ENCODE measurements at regions not wholly inside any gene's neighbourhood (a gene's known extent, or its start where the extent isn't known, plus 50 kb on each side); places are given as distances from the start of the nearest gene placed in this dataset.

DNA sequence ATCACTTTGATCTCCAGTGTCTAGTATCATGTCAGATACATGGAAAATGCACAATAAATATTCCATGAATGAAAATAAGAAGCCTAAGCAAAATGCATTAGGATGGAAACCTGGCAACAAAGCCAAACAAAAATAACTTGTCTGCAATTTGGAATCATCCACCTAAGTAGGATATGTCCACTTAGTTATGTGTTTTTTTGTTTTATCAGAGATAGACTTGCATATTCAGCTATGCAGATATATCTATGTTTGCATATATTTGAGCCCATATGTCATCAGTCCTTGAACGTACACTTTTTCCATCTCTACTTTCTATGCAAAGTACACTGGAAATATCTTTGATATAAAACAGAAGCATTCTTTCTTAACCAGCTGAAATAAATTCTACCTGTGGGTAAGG, 707.1 kb downstream of the EFNA5 start:
- Mint-ChIP-seq H3K36me3 (no peaks in the 10 kb centered on the region), H3K27ac (no peak overlapping the region), H3K27me3 (no peaks in the 10 kb centered on the region), H3K4me1 (no peaks in the 10 kb centered on the region), H3K9me3 (peaks cover 0 to 12% (median 2%) of the 10 kb centered on the region in 9 donors), H3K4me3 (no peak overlapping the region)
- POLR2A ChIA-PET = no interaction called here
- no peak for ATAC-seq
- no peak for DNase-seq

DNA sequence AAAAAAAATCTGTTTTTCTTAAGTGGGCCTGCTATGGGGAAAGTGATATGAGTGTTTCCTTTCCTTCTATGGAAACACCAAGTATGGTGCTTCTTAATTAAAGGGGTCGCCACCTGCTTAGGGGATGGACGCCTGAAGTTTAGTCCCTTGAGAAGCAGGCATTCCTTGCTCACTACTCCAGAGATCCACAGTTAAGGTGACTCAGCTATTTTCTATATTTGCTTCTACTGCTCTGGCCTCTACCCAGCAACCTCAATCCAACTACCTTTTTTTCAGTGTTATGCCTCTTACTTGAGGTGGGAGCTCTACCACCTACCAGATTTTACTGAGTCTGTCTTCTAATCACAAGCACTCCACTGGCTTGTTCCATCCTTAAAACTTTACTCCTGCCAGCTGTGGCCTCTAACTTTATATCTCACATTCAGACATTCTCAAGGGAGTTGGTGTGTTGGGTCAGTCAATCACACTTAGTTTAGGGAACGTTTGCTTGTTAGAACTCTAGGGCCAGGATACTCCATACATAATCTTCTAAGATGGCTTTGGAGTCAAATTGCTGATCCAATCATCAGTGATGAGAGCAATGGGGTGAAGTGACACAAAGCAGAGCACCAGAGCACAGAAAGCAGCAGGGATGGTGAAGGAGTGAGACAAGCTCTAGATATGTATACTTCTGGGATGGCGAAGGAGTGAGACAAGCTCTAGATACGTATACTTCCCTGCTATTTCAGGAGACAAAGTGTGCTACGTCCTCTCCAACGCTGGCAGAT, 708.1 kb downstream of the EFNA5 start:
- Mint-ChIP-seq H3K9me3 (peaks cover 0 to 12% (median 2%) of the 10 kb centered on the region in 9 donors), H3K4me1 (no peaks in the 10 kb centered on the region), H3K27ac (no peak overlapping the region), H3K27me3 (no peaks in the 10 kb centered on the region), H3K4me3 (no peak overlapping the region), H3K36me3 (no peaks in the 10 kb centered on the region)
- POLR2A ChIA-PET = no interaction called here
- ATAC-seq (no peak), DNase-seq (no peak)

DNA sequence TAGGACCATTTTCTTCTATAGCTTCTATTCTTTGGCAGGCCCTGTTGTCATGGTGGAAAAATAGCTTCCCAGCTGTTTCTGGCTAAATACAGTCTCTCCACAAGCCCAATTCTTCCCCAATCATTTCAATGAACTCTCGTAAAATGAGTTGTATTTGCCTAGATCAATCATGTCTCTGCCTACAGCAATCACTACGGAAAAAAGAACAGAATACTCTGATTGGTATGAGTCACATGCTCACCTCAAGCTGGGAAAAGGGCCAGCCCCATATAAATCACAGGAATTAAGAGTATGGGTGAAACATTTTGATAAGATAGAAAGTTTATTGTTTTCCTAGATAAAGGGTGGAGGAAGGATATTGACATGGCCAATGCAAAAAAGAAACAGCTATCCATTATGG, 711.4 kb downstream of the EFNA5 start:
- no peak for ATAC-seq
- no peaks in the 10 kb centered on the region for H3K27me3 Mint-ChIP-seq
- POLR2A ChIA-PET = no interaction called here

DNA sequence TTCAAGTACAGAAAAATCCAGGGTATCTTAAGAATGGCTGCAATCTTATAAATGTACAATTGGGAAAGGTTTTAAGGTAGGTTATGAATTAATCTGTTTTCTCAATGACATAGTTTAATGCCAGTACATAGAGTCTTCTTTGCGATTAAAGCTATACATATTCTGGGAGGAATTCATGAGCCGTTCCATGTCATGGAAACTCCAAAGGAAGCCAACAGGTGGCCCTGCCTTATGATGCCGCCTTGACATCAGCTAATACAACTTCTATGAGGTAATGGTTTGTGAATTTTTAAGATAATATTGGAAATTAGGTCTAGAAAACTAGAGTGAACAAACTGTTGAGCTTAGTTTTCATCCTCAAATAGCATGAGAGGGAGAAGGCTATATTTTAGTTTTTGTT, 713.4 kb downstream of the EFNA5 start:
- ATAC-seq = no peak
- Mint-ChIP-seq H3K4me1 (no peaks in the 10 kb centered on the region), H3K4me3 (no peak overlapping the region), H3K27ac (no peak overlapping the region), H3K36me3 (no peaks in the 10 kb centered on the region), H3K9me3 (peaks cover 0 to 10% (median 0%) of the 10 kb centered on the region in 9 donors), H3K27me3 (no peaks in the 10 kb centered on the region)
- POLR2A ChIA-PET = no interaction called here
- DNase-seq = no peak

More for the DNA sequence above, 711.4 kb downstream of the EFNA5 start:
- Mint-ChIP-seq H3K27ac (no peak overlapping the region), H3K4me3 (no peak overlapping the region), H3K4me1 (no peaks in the 10 kb centered on the region), H3K9me3 (peaks cover 0 to 10% (median 1%) of the 10 kb centered on the region in 9 donors), H3K36me3 (no peaks in the 10 kb centered on the region)
- no peak for DNase-seq

DNA sequence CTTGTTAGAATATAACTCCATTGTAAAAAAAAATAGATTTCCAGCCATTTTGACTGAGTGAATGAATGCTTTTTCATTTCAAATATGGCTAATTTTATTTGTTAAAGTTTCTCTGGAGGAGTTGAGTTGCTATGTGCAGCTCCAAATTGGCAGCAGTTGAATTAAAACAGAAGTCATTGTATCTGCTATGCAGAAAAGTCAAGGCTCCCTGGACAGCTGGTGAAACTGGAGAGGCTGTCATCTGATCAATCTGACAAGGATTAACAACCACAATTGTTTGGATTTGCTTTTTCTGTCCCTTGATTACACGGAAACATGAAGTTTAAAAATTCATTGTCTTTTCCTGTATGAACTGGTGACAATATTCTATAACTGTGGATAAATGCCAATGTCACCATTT, 713.9 kb downstream of the EFNA5 start:
- H3K9me3 Mint-ChIP-seq = peaks cover 0 to 12% (median 0%) of the 10 kb centered on the region in 9 donors
- POLR2A ChIA-PET = no interaction called here
- DNase-seq = no peak
- H3K36me3 Mint-ChIP-seq = no peaks in the 10 kb centered on the region
- H3K4me3 Mint-ChIP-seq = no peak overlapping the region
- no peaks in the 10 kb centered on the region for H3K4me1 Mint-ChIP-seq
- no peak overlapping the region for H3K27ac Mint-ChIP-seq
- no peaks in the 10 kb centered on the region for H3K27me3 Mint-ChIP-seq
- ATAC-seq = no peak

DNA sequence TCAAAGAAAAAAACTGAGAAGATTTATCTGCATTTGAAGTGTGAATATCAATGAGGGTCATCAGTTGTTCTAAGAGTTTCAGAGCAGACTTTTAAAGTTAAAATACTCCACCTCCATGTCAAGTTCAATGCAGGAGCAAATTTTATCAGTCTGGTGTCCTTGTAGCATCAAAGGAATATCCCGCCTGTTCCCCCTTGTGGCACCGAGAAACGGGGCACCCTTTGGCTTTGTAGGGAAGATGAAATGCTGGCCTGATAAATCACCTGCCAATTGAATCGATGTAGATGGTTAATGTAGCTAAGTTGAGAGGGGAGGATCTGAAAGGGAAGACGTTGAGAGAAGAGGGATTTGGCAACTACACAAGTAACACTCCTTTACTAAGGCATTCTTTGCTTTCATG, 714.5 kb downstream of the EFNA5 start:
- Mint-ChIP-seq H3K4me1 (no peaks in the 10 kb centered on the region), H3K4me3 (no peak overlapping the region), H3K27ac (no peak overlapping the region), H3K27me3 (no peaks in the 10 kb centered on the region), H3K36me3 (no peaks in the 10 kb centered on the region), H3K9me3 (peaks cover 0 to 19% (median 0%) of the 10 kb centered on the region in 9 donors)
- DNase-seq (no peak), ATAC-seq (no peak)
- POLR2A ChIA-PET = no interaction called here

DNA sequence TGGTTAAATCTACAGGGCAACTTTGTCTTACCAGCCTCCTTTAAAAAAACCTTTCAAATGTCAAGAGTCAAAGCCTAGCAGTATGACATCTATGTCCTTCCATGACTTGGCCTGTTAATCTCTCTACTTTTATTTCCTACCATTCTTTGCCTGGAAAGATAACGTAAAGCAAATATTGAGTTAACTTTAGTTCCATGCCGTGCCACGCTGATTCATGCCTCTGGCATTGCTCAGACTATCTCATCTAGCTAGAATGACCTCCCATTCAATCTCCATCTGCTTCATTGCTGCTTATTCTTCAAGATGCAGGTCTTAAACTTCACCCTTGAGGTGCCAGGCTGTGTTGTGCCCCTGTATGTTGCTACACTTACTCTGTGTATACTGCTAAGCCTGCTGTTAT, 729.8 kb downstream of the EFNA5 start:
- Mint-ChIP-seq H3K4me3 (no peak overlapping the region), H3K36me3 (no peaks in the 10 kb centered on the region), H3K4me1 (no peaks in the 10 kb centered on the region), H3K9me3 (peaks cover 0 to 20% (median 6%) of the 10 kb centered on the region in 9 donors), H3K27me3 (no peaks in the 10 kb centered on the region), H3K27ac (no peak overlapping the region)
- DNase-seq = no peak
- ATAC-seq = no peak
- POLR2A ChIA-PET = no interaction called here

DNA sequence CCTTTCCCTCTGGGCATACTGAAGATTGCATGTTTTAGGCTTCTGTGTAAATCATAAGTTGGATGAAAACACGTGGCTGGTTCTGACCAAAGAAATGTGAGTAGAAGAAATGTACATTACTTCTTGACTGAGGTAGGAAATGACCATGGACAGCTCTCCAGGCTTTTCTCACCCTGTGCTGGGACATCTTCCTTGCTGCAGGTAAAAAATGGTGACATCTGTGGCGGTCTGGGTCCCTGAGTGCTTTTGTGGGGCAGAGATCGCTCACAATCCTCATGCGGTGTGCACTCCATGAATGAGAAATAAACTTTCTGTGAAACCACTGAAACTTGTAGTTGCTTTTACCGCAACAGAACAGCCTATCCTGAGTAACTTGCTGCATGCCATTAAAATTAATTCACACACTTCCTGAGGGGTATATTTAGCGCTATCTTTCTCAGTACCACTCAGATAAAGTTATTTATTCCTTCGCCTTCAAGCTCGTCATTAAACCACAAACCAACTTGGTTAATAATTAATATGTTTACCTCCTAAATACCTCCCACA, 730.4 kb downstream of the EFNA5 start:
- ATAC-seq (no peak), DNase-seq (no peak)
- H3K9me3 Mint-ChIP-seq = peaks cover 0 to 20% (median 6%) of the 10 kb centered on the region in 9 donors
- POLR2A ChIA-PET = no interaction called here
- no peaks in the 10 kb centered on the region for H3K36me3 Mint-ChIP-seq
- no peaks in the 10 kb centered on the region for H3K27me3 Mint-ChIP-seq
- H3K27ac Mint-ChIP-seq = no peak overlapping the region
- H3K4me3 Mint-ChIP-seq = no peak overlapping the region
- H3K4me1 Mint-ChIP-seq = no peaks in the 10 kb centered on the region

DNA sequence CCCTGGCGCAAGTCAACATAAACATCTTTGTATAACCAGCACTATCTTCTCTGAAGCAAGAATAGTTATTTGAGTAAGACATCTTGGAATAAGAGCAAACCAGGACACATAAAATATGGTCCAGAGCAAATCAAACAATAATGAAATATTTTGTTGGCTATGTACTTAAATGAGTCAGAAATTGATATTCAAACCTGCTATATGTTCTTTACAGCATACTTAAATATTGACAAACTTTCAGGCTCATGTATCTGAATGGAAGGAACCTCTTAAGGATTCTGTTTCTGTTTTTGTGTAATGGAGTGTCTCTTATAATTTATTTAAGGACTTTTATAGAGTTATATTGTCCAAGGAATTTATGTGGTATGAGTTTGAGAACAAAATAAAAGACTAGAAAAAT, 747.3 kb downstream of the EFNA5 start:
- H3K4me3 Mint-ChIP-seq = no peak overlapping the region
- ATAC-seq = no peak

DNA sequence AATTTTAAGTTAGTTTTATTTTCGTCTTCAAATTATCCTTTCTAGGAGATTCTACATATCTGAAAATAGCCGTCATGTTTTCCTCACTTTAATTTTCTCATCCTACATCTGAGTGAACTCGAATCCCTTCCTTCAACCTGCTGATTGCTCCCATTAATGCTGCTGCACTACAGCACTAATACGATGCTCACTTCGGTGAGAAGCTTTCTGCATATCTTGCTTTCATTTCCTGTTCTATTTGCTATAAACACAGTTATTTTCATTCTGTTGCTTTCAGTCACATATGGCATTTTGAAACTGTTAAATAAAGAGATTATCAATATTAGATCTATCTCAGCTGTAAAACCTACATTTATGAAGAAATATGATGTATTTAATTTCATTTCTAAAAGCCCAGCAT, 749.2 kb downstream of the EFNA5 start:
- Mint-ChIP-seq H3K4me3 (no peak overlapping the region), H3K9me3 (peaks cover 0 to 11% (median 0%) of the 10 kb centered on the region in 9 donors), H3K27me3 (no peaks in the 10 kb centered on the region), H3K4me1 (no peaks in the 10 kb centered on the region), H3K27ac (no peak overlapping the region), H3K36me3 (no peaks in the 10 kb centered on the region)
- no peak for ATAC-seq
- POLR2A ChIA-PET = no interaction called here
- no peak for DNase-seq

More for the DNA sequence above, 747.3 kb downstream of the EFNA5 start:
- no peaks in the 10 kb centered on the region for H3K27me3 Mint-ChIP-seq
- no peak overlapping the region for H3K27ac Mint-ChIP-seq
- peaks cover 0 to 15% (median 3%) of the 10 kb centered on the region in 9 donors for H3K9me3 Mint-ChIP-seq
- no peaks in the 10 kb centered on the region for H3K4me1 Mint-ChIP-seq
- no peaks in the 10 kb centered on the region for H3K36me3 Mint-ChIP-seq
- POLR2A ChIA-PET = no interaction called here
- DNase-seq = no peak

DNA sequence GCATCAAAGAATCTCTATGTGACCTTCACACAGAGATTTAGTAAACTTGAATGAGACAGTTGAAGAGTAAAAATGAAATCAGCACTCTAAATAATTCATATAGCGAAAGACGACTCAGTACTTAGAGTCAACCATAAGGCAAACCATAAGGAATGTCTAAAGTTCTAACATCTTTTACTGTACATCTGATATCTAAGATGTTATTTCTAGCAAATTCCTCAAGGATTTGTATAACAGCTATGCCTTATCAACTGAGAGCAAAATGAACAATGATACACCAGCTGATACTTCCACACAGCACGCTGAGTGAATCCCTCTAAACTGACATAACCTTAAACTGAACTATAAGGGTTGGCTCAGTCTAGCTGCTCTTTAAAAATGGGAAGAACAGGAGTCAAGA, 760.3 kb downstream of the EFNA5 start:
- Mint-ChIP-seq H3K27ac (no peak overlapping the region), H3K4me3 (no peak overlapping the region), H3K9me3 (peaks cover 0 to 10% (median 3%) of the 10 kb centered on the region in 9 donors), H3K36me3 (no peaks in the 10 kb centered on the region), H3K4me1 (no peaks in the 10 kb centered on the region), H3K27me3 (no peaks in the 10 kb centered on the region)
- ATAC-seq (no peak), DNase-seq (no peak)
- POLR2A ChIA-PET = interaction anchor here (0.6 kb wide), 1 partner anchor 76 kb away, joined by 3 read pairs; no protein-coding TSS in a partner anchor

DNA sequence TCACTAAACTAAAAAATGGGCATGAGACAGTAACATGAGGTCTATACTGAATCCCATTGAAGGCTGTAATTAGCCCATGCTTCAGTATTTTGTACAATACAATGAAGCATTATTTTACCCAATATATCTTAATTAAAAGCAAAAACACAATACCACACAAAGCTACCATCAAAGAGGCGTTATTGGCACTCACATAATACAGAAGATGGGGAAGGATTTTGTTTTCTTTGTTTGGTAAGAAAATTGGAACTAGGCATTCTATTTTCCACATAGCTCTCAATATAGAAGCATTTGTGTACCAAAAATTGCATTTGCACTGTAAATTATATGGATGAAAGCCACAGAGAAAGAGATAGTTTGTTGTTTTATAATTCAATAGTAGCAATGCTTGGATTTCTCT, 761.0 kb downstream of the EFNA5 start:
- DNase-seq (no peak), ATAC-seq (no peak)
- no peaks in the 10 kb centered on the region for H3K4me1 Mint-ChIP-seq
- POLR2A ChIA-PET = no interaction called here
- H3K27ac Mint-ChIP-seq = no peak overlapping the region
- no peaks in the 10 kb centered on the region for H3K27me3 Mint-ChIP-seq
- peaks cover 0 to 10% (median 3%) of the 10 kb centered on the region in 9 donors for H3K9me3 Mint-ChIP-seq
- no peaks in the 10 kb centered on the region for H3K36me3 Mint-ChIP-seq
- no peak overlapping the region for H3K4me3 Mint-ChIP-seq

DNA sequence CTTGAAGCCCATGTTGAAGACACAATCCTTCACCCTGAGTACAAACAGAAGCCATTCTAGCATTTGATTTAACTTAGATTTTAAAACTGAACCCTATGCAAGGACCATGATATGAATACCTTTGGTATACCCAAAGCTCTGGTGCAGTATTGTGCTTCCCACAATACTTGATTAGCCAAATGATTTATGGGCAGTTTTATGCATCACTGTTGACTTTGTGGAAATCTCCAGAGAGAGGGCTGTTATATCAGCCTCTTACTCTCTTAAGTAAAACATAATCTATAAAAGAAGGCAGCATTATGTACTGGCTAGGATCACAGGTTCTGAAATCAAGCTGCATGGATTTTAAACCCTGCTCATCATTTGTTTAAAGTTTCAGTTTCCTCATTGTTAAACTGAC, 762.8 kb downstream of the EFNA5 start:
- H3K4me3 Mint-ChIP-seq = no peak overlapping the region
- H3K9me3 Mint-ChIP-seq = peaks cover 0 to 10% (median 3%) of the 10 kb centered on the region in 9 donors
- no peak for ATAC-seq
- DNase-seq = no peak
- H3K27ac Mint-ChIP-seq = no peak overlapping the region
- H3K36me3 Mint-ChIP-seq = no peaks in the 10 kb centered on the region
- no peaks in the 10 kb centered on the region for H3K4me1 Mint-ChIP-seq
- no peaks in the 10 kb centered on the region for H3K27me3 Mint-ChIP-seq
- POLR2A ChIA-PET = no interaction called here

DNA sequence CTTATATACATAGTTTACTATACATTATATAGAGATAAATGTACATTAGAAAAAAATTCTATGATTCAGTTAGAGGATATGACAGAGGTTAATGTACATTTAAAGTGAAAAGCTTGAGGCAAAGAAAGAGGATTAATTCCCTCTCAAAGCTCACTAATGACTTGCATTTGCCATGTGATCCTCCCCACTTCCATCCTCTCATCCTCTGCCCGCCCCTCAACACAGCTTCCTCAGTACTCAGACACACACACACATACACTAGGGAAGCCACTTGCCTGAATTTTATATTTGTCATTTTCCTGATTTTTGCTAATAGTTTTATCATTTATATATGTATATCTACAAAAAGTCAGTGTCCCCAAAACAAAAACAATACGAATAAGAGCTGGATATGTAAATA, 764.5 kb downstream of the EFNA5 start:
- no peaks in the 10 kb centered on the region for H3K36me3 Mint-ChIP-seq
- H3K27me3 Mint-ChIP-seq = no peaks in the 10 kb centered on the region
- no peak for ATAC-seq
- H3K4me3 Mint-ChIP-seq = no peak overlapping the region
- no peak for DNase-seq
- no peak overlapping the region for H3K27ac Mint-ChIP-seq
- H3K9me3 Mint-ChIP-seq = peaks cover 0 to 10% (median 2%) of the 10 kb centered on the region in 9 donors
- POLR2A ChIA-PET = no interaction called here
- no peaks in the 10 kb centered on the region for H3K4me1 Mint-ChIP-seq

Measured in naive thymus-derived CD8-positive, alpha-beta T cell (primary cell).